Stomach (tissue), 4 donors: ENCODE measurements at regions not wholly inside any gene's neighbourhood (a gene's known extent, or its start where the extent isn't known, plus 50 kb on each side); places are given as distances from the start of the nearest gene placed in this dataset.

ENCODE experiments used
- EP300 ChIP-seq: sonication (generic); formaldehyde crosslinking; IDR thresholded peaks from one replicate; pipeline ENCODE4 v1.6.1; 2017; ENCODE audit warnings: antibody characterized with exemption
- POLR2A ChIP-seq, 4 donors: fragments of 450-650 bp; IDR thresholded peaks; one replicate each; pipeline ENCODE4 v1.6.1; 2016; ENCODE audit warnings: antibody characterized with exemption in 4 of 4, control low read depth in 2 of 4, mild to moderate bottlenecking in 1 of 4, moderate library complexity in 1 of 4
- TF ChIP-seq, protein P1 (sequence below), 7 experiments: fragments of 450-650 bp in 4 of 7; fragments of 200-600 bp in 3 of 7; sonication (generic) in 3 of 7; IDR thresholded peaks; one replicate each; pipeline ENCODE4 v1.5.1; 2016 to 2019; ENCODE audit warnings: antibody characterized with exemption in 7 of 7, control low read depth in 2 of 7, mild to moderate bottlenecking in 1 of 7

DNA sequence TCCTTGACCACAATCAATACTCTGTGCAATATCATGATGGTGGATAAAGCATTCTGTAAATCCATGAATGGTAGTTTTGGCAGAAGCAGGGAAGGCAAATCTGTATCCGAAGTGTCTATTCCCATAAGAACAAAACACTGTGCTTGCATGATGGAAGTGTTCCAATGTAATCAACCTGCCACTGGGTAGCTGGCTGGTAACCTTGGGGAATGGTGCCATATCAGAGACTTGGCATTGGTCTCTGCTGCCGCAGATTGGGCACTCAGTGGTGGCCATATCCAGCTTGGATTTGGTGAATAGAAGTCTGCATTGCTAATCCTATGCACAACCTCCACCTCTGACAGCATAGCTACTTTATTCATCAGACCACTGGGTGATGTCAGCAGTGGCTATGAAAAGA, 114.3 kb upstream of the EMCN start:
- TF ChIP-seq, protein P1, sequence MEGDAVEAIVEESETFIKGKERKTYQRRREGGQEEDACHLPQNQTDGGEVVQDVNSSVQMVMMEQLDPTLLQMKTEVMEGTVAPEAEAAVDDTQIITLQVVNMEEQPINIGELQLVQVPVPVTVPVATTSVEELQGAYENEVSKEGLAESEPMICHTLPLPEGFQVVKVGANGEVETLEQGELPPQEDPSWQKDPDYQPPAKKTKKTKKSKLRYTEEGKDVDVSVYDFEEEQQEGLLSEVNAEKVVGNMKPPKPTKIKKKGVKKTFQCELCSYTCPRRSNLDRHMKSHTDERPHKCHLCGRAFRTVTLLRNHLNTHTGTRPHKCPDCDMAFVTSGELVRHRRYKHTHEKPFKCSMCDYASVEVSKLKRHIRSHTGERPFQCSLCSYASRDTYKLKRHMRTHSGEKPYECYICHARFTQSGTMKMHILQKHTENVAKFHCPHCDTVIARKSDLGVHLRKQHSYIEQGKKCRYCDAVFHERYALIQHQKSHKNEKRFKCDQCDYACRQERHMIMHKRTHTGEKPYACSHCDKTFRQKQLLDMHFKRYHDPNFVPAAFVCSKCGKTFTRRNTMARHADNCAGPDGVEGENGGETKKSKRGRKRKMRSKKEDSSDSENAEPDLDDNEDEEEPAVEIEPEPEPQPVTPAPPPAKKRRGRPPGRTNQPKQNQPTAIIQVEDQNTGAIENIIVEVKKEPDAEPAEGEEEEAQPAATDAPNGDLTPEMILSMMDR (IDR thresholded peaks at IDR 0.05), result no peak
- TF ChIP-seq EP300, result no peak
- no peak for TF ChIP-seq POLR2A (IDR thresholded peaks at IDR 0.05)
